Esophagus squamous epithelium (tissue), 5 donors: ENCODE measurements at regions not wholly inside any gene's neighbourhood (a gene's known extent, or its start where the extent isn't known, plus 50 kb on each side); places are given as distances from the start of the nearest gene placed in this dataset.

Experiments used
- DNase-seq: peaks from one replicate; lab custom pipeline; 2025; lab: John Stamatoyannopoulos, UW
- H3K27ac ChIP-seq, 4 donors: fragments of 200-600 bp; sonication (generic); one replicate each; pipeline ENCODE4 v1.5.1; 2016 to 2019; ENCODE audit warnings: mild to moderate bottlenecking in 1 of 4
- H3K27me3 ChIP-seq, 4 donors: fragments of 200-600 bp; sonication (generic); 1 replicate in 3 of 4; 2 replicates in 1 of 4; pipeline versions ENCODE4 v1.5.1 to v1.6.0; 2017 to 2021; ENCODE audit warnings: antibody characterized with exemption in 1 of 4
- H3K36me3 ChIP-seq, 3 donors: fragments of 200-600 bp; sonication (generic); one replicate each; pipeline ENCODE4 v1.5.1; 2016 to 2019
- H3K4me1 ChIP-seq, 3 donors: fragments of 200-600 bp; sonication (generic); one replicate each; pipeline ENCODE4 v1.5.1; 2017 to 2019
- H3K4me3 ChIP-seq, 4 donors: fragments of 200-600 bp; sonication (generic); 1 replicate in 3 of 4; 2 replicates in 1 of 4; pipeline ENCODE4 v1.5.1; 2016 to 2019; ENCODE audit warnings: mild to moderate bottlenecking in 2 of 4, moderate library complexity in 1 of 4
- H3K9me3 ChIP-seq, 3 donors: fragments of 200-600 bp; sonication (generic); one replicate each; pipeline ENCODE4 v1.5.1; 2016 to 2019
- POLR2A ChIP-seq, 4 donors: fragments of 450-650 bp; IDR thresholded peaks; one replicate each; pipeline ENCODE4 v1.6.1; 2017; ENCODE audit warnings: antibody characterized with exemption in 4 of 4, mild to moderate bottlenecking in 4 of 4, moderate library complexity in 3 of 4
- WGBS, 2 donors: methylation state at CpG; one replicate each; pipeline ENCODE4 v1.1.5; 2018; 5-methylcytosine and 5-hydroxymethylcytosine counted together
- intact Hi-C: fragments of 100-400 bp; cut with DNase I; formaldehyde crosslinking; loops from one replicate; pipeline ENCODE4 v1.15.0; 2022
- TF ChIP-seq, protein P1 (sequence below), 6 experiments: fragments of 450-650 bp in 4 of 6; fragments of 200-600 bp in 2 of 6; sonication (generic) in 2 of 6; IDR thresholded peaks; one replicate each; pipeline ENCODE4 v1.5.1; 2016 to 2019; ENCODE audit warnings: antibody characterized with exemption in 6 of 6, mild to moderate bottlenecking in 4 of 6, moderate library complexity in 4 of 6
- donor health status: DM: yes; HTN: yes; CAD: no.

DNA sequence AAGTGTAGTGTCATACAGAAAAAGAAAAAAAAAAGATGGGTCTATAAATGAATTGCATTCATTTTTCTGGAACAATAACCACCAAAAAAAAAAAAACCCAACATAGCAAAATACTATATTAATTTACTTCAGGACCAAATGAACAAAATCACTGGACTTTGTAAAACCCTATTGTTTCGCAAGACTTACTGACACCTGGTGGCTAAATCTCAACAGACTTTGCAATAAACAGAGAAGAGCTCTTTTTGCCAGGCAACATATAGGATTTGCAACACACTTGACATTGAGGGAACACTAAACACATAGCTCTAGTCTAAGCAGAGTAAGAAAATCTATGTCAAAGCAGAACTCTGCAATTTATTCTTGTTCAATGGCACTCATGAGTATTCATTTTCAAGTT, 990.2 kb downstream of the STPG2 start:
- no peak overlapping the region for H3K4me3 ChIP-seq
- WGBS, 2 donors: 65 to 71% methylated on average over 1 of the region's 1 CpG
- no peak overlapping the region for H3K27ac ChIP-seq
- TF ChIP-seq, protein P1, sequence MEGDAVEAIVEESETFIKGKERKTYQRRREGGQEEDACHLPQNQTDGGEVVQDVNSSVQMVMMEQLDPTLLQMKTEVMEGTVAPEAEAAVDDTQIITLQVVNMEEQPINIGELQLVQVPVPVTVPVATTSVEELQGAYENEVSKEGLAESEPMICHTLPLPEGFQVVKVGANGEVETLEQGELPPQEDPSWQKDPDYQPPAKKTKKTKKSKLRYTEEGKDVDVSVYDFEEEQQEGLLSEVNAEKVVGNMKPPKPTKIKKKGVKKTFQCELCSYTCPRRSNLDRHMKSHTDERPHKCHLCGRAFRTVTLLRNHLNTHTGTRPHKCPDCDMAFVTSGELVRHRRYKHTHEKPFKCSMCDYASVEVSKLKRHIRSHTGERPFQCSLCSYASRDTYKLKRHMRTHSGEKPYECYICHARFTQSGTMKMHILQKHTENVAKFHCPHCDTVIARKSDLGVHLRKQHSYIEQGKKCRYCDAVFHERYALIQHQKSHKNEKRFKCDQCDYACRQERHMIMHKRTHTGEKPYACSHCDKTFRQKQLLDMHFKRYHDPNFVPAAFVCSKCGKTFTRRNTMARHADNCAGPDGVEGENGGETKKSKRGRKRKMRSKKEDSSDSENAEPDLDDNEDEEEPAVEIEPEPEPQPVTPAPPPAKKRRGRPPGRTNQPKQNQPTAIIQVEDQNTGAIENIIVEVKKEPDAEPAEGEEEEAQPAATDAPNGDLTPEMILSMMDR (IDR thresholded peaks at IDR 0.05): peak in 1 of 6 experiments; percentile 4
- no peak for TF ChIP-seq POLR2A (IDR thresholded peaks at IDR 0.05)
- intact Hi-C loops: no loop called here
- no peaks in the 10 kb centered on the region for H3K9me3 ChIP-seq
- no peak for DNase-seq
- no peaks in the 10 kb centered on the region for H3K36me3 ChIP-seq
- H3K27me3 ChIP-seq: no peaks in the 10 kb centered on the region
- no peaks in the 10 kb centered on the region for H3K4me1 ChIP-seq

DNA sequence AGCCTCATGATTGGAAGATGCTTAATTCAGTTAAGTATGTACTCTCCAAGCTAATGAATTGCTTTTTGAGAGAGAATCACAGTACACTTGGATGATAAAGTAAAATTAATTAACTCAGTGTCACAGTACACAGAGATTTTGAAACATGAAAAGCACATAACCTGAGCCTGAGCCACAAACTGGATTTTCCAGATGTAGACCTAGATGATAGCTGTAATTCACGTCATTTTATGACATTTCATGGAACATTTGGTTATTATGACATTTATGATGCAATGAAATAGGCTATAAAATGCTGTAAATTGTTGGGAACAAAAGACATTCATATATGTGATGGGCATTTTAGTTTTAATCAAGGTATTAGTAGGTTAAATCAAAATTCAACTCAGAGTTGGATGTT, 983.7 kb downstream of the STPG2 start:
- Histone ChIP-seq H3K4me1 (no peaks in the 10 kb centered on the region), H3K4me3 (no peak overlapping the region), H3K9me3 (no peaks in the 10 kb centered on the region), H3K27me3 (no peaks in the 10 kb centered on the region), H3K36me3 (no peaks in the 10 kb centered on the region), H3K27ac (no peak overlapping the region)
- no peak for TF ChIP-seq POLR2A (IDR thresholded peaks at IDR 0.05)
- TF ChIP-seq, protein P1 (IDR thresholded peaks at IDR 0.05): no peak
- DNase-seq: no peak
- intact Hi-C loops: no loop called here
- WGBS, 2 donors: 24 to 35% methylated on average over 1 of the region's 1 CpG

DNA sequence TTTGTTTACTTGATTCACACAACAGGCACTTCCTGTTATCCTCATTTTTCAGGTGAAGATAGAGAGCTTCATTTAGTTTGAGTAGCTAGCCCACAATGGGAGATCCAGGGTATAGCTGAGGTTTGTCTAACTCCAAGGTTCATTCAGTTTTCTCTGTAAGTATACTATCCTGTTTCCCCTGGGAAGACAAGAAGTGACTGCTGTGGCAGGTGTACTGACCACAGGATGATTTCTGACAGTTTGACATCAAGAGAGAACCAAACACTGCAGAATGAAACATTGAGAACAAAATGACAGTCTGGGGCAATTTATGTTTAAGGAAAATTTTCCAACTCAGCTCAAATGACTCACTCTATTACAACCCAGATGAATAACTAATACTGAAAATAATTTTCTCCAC, 958.0 kb downstream of the STPG2 start:
- TF ChIP-seq, protein P1 (IDR thresholded peaks at IDR 0.05): no peak
- TF ChIP-seq POLR2A (IDR thresholded peaks at IDR 0.05): no peak
- no peaks in the 10 kb centered on the region for H3K36me3 ChIP-seq
- H3K27me3 ChIP-seq: no peaks in the 10 kb centered on the region
- no peak overlapping the region for H3K27ac ChIP-seq
- no peak for DNase-seq
- no peaks in the 10 kb centered on the region for H3K4me1 ChIP-seq
- intact Hi-C loops: no loop called here
- H3K4me3 ChIP-seq: no peak overlapping the region
- H3K9me3 ChIP-seq: peaks cover 0 to 4% (median 0%) of the 10 kb centered on the region in 3 donors

DNA sequence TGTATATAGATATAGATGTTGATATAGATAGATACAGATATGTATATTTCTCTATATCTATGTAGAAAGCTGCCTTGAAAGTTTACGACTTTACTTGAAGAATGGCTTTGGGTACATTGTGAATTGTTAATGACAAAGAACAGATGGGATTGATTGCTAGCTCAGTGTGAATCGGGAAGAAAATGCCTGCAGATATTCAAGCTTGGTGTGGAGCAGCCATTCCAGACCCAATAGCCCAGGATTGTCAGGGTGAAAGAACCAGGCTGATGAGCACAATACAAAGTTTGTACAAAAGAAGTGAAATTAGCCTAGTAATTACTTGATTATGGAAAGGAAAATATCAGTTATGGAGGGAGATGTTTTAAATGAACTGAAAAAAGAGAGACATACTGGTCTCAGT, 946.2 kb downstream of the STPG2 start:
- no peaks in the 10 kb centered on the region for H3K36me3 ChIP-seq
- WGBS, 2 donors: 61 to 80% methylated on average over 2 of the region's 2 CpGs
- DNase-seq: no peak
- no peak overlapping the region for H3K27ac ChIP-seq
- no peak for TF ChIP-seq POLR2A (IDR thresholded peaks at IDR 0.05)
- TF ChIP-seq, protein P1 (IDR thresholded peaks at IDR 0.05): no peak
- H3K4me1 ChIP-seq: no peaks in the 10 kb centered on the region
- intact Hi-C loops: no loop called here
- H3K9me3 ChIP-seq: no peaks in the 10 kb centered on the region
- H3K4me3 ChIP-seq: no peak overlapping the region
- no peaks in the 10 kb centered on the region for H3K27me3 ChIP-seq

DNA sequence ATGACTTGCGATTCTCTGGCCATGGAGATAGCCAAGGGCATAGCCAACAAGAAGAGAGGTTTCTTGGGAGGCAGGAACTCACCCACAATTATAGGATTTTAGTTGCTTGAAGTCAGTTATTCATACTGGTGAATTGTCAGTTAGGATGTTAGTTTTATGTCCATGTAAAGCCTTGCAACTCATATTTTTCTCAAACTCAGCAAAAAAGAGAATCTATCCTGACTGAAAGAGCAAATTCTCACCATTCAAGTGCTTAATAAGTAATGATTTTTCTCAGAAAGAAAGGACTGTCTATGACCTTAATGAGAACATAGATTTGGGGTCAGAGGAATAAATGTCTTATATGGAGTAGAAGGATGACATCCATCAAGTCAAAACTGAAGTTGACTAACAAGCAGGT, 934.5 kb downstream of the STPG2 start:
- TF ChIP-seq POLR2A (IDR thresholded peaks at IDR 0.05): no peak
- TF ChIP-seq, protein P1 (IDR thresholded peaks at IDR 0.05): no peak
- 35 to 52% methylated on average over 1 of the region's 1 CpG for WGBS, 2 donors
- Histone ChIP-seq H3K4me3 (no peak overlapping the region), H3K36me3 (no peaks in the 10 kb centered on the region), H3K9me3 (no peaks in the 10 kb centered on the region), H3K27me3 (no peaks in the 10 kb centered on the region), H3K4me1 (no peaks in the 10 kb centered on the region), H3K27ac (no peak overlapping the region)
- no peak for DNase-seq
- intact Hi-C loops: no loop called here
